Mesendoderm (in vitro differentiated cells): ENCODE measurements at regions not wholly inside any gene's neighbourhood (a gene's known extent, or its start where the extent isn't known, plus 50 kb on each side); places are given as distances from the start of the nearest gene placed in this dataset.
"Not testable (repeated sequence)": the region's sequence is repeated elsewhere in the genome, so short reads cannot be mapped to it uniquely, and the experiment has no call there.

ENCODE experiments used
- DNase-seq: peaks from one replicate; pipeline ENCODE4 v3.0.0; 2013
- H2AK5ac ChIP-seq: 2 replicates; pipeline ENCODE4 v1.6.1; 2013; ENCODE audit warnings: low read length, inconsistent platforms
- H2BK120ac ChIP-seq: 2 replicates; pipeline ENCODE4 v1.6.1; 2013; ENCODE audit warnings: low read depth, mild to moderate bottlenecking, low read length, moderate library complexity, mixed read lengths
- H2BK15ac ChIP-seq: replicated peaks from 2 replicates; pipeline ENCODE4 v1.6.1; 2013; ENCODE audit warnings: low read depth, mild to moderate bottlenecking, moderate library complexity
- H2BK5ac ChIP-seq: 2 replicates; pipeline ENCODE4 v1.6.1; 2013; ENCODE audit warnings: low read length, inconsistent platforms
- H3K18ac ChIP-seq: 2 replicates; pipeline ENCODE4 v1.6.1; 2013; ENCODE audit warnings: mild to moderate bottlenecking, low read length, mixed read lengths
- H3K23ac ChIP-seq: one replicate; pipeline ENCODE4 v1.6.1; 2013; ENCODE audit warnings: low read length
- H3K27ac ChIP-seq: 2 replicates; pipeline ENCODE4 v1.5.1; 2013; ENCODE audit warnings: low read depth, mild to moderate bottlenecking, inconsistent platforms, low read length, moderate library complexity
- H3K27me3 ChIP-seq: 2 replicates; pipeline ENCODE4 v1.6.1; 2013; ENCODE audit warnings: low read length, control low read depth, mild to moderate bottlenecking, inconsistent platforms; ENCODE audit not compliant: insufficient read depth, poor library complexity
- H3K36me3 ChIP-seq: 2 replicates; pipeline ENCODE4 v1.6.1; 2013; ENCODE audit warnings: low read length, inconsistent platforms; ENCODE audit not compliant: control insufficient read depth, insufficient read depth
- H3K4ac ChIP-seq: one replicate; pipeline ENCODE4 v1.6.1; 2013; ENCODE audit warnings: low read depth, mild to moderate bottlenecking, low read length, moderate library complexity
- H3K4me1 ChIP-seq: 2 replicates; pipeline ENCODE4 v1.6.1; 2013; ENCODE audit warnings: low read depth, low read length, inconsistent platforms; ENCODE audit not compliant: control insufficient read depth
- H3K4me2 ChIP-seq: 2 replicates; pipeline ENCODE4 v1.6.1; 2013; ENCODE audit warnings: low read length
- H3K4me3 ChIP-seq: 2 replicates; pipeline ENCODE4 v1.5.1; 2013; ENCODE audit warnings: mild to moderate bottlenecking, low read length
- H3K56ac ChIP-seq: one replicate; pipeline ENCODE4 v1.6.1; 2013; ENCODE audit warnings: low read length
- H3K79me1 ChIP-seq: 2 replicates; pipeline ENCODE4 v1.6.1; 2013; ENCODE audit warnings: low read length, inconsistent platforms
- H3K79me2 ChIP-seq: 2 replicates; pipeline ENCODE4 v1.6.1; 2013; ENCODE audit warnings: mild to moderate bottlenecking, low read length; ENCODE audit not compliant: control insufficient read depth, insufficient read depth
- H3K9ac ChIP-seq: 2 replicates; pipeline ENCODE4 v1.6.1; 2013; ENCODE audit warnings: low read length, inconsistent platforms
- H4K5ac ChIP-seq: one replicate; pipeline ENCODE4 v1.6.1; 2013; ENCODE audit warnings: low read length
- H4K8ac ChIP-seq: one replicate; pipeline ENCODE4 v1.6.1; 2013; ENCODE audit warnings: low read depth, mild to moderate bottlenecking, control low read depth, low read length, moderate library complexity
- WGBS: extraction: QIAGEN DNeasy Blood & Tissue Kit; methylation state at CpG from one replicate; pipeline ENCODE4 v1.1.7; 2013; ENCODE audit warnings: low lambda C conversion rate, missing lambda C conversion rate; ENCODE audit not compliant: insufficient coverage; ENCODE audit errors: extremely low coverage; 5-methylcytosine and 5-hydroxymethylcytosine counted together

GRCh38 chr12:25884920-25885234 is 73.6 kb upstream of the RASSF8 start:
- H3K79me1 ChIP-seq: no peaks in the 10 kb centered on the region
- DNase-seq: no peak
- no peak overlapping the region for H3K4ac ChIP-seq
- no peaks in the 10 kb centered on the region for H3K36me3 ChIP-seq
- peaks cover 10% of the 10 kb centered on the region for H3K4me1 ChIP-seq
- no peak overlapping the region for H4K5ac ChIP-seq
- no peaks in the 10 kb centered on the region for H3K79me2 ChIP-seq
- H2BK15ac ChIP-seq: no peak overlapping the region
- H3K18ac ChIP-seq: no peak overlapping the region
- H3K23ac ChIP-seq: no peak overlapping the region
- no peak overlapping the region for H2BK120ac ChIP-seq
- H3K4me3 ChIP-seq: no peak overlapping the region
- H4K8ac ChIP-seq: no peak overlapping the region
- WGBS: no CpG with 5 or more reads among the region's 9 CpGs
- no peak overlapping the region for H3K27ac ChIP-seq
- peak overlapping the region; percentile 35 for H2AK5ac ChIP-seq
- no peak overlapping the region for H3K9ac ChIP-seq
- H3K4me2 ChIP-seq: no peak overlapping the region
- H2BK5ac ChIP-seq: peak overlapping the region; percentile 14
- H3K27me3 ChIP-seq: no peaks in the 10 kb centered on the region
- no peak overlapping the region for H3K56ac ChIP-seq

- no peak overlapping the region for H2AK5ac ChIP-seq
Observed at GRCh38 chr12:25886396-25886795, 72.1 kb upstream of the RASSF8 start.

GRCh38 chr12:25887367-25887766 is 71.1 kb upstream of the RASSF8 start:
- Histone ChIP-seq H3K4me3 (no peak overlapping the region), H3K36me3 (no peaks in the 10 kb centered on the region), H4K8ac (no peak overlapping the region), H2BK5ac (no peak overlapping the region), H3K27me3 (no peaks in the 10 kb centered on the region), H3K27ac (no peak overlapping the region), H3K79me1 (no peaks in the 10 kb centered on the region), H3K79me2 (no peaks in the 10 kb centered on the region), H2AK5ac (no peak overlapping the region), H3K56ac (no peak overlapping the region), H3K4me1 (peaks cover 10% of the 10 kb centered on the region), H3K23ac (no peak overlapping the region), H2BK15ac (no peak overlapping the region), H3K18ac (no peak overlapping the region), H3K4me2 (no peak overlapping the region), H4K5ac (no peak overlapping the region), H2BK120ac (no peak overlapping the region), H3K4ac (no peak overlapping the region), H3K9ac (no peak overlapping the region)
- DNase-seq: no peak
- WGBS: no CpG with 5 or more reads among the region's 3 CpGs

More at GRCh38 chr12:25886396-25886795, 72.1 kb upstream of the RASSF8 start:
- H3K27me3 ChIP-seq: no peaks in the 10 kb centered on the region
- no peak overlapping the region for H3K18ac ChIP-seq
- H3K23ac ChIP-seq: no peak overlapping the region
- H3K79me2 ChIP-seq: no peaks in the 10 kb centered on the region
- DNase-seq: no peak
- no peak overlapping the region for H2BK5ac ChIP-seq
- no peak overlapping the region for H4K8ac ChIP-seq
- H3K4me1 ChIP-seq: peaks cover 10% of the 10 kb centered on the region
- no peak overlapping the region for H3K56ac ChIP-seq
- H2BK15ac ChIP-seq: no peak overlapping the region
- no peaks in the 10 kb centered on the region for H3K79me1 ChIP-seq
- no peaks in the 10 kb centered on the region for H3K36me3 ChIP-seq
- no peak overlapping the region for H3K4ac ChIP-seq
- H2BK120ac ChIP-seq: no peak overlapping the region
- H3K4me2 ChIP-seq: no peak overlapping the region
- H3K4me3 ChIP-seq: no peak overlapping the region
- H3K27ac ChIP-seq: no peak overlapping the region
- H4K5ac ChIP-seq: no peak overlapping the region
- no peak overlapping the region for H3K9ac ChIP-seq

- H3K56ac ChIP-seq: no peak overlapping the region
- H3K27ac ChIP-seq: no peak overlapping the region
- H3K9ac ChIP-seq: no peak overlapping the region
- H3K79me1 ChIP-seq: no peaks in the 10 kb centered on the region
- no peak overlapping the region for H2BK15ac ChIP-seq
- H3K36me3 ChIP-seq: no peaks in the 10 kb centered on the region
- peaks cover 8% of the 10 kb centered on the region for H3K4me1 ChIP-seq
- WGBS: no CpG with 5 or more reads among the region's 6 CpGs
- no peak overlapping the region for H3K4me2 ChIP-seq
- H4K8ac ChIP-seq: no peak overlapping the region
- H3K23ac ChIP-seq: no peak overlapping the region
- no peak for DNase-seq
- H3K4me3 ChIP-seq: no peak overlapping the region
- H3K79me2 ChIP-seq: no peaks in the 10 kb centered on the region
- H3K18ac ChIP-seq: no peak overlapping the region
- no peaks in the 10 kb centered on the region for H3K27me3 ChIP-seq
- H2AK5ac ChIP-seq: no peak overlapping the region
- H3K4ac ChIP-seq: no peak overlapping the region
- H2BK120ac ChIP-seq: no peak overlapping the region
- no peak overlapping the region for H2BK5ac ChIP-seq
- H4K5ac ChIP-seq: no peak overlapping the region
Observed at GRCh38 chr12:25889185-25889584, 69.3 kb upstream of the RASSF8 start.

- not testable (repeated sequence) for H3K4me3 ChIP-seq, H3K9ac ChIP-seq, H3K27me3 ChIP-seq, H3K4me1 ChIP-seq, H3K4me2 ChIP-seq, H3K79me1 ChIP-seq, H2BK15ac ChIP-seq, H2BK120ac ChIP-seq, H2BK5ac ChIP-seq, H3K4ac ChIP-seq, H3K23ac ChIP-seq, H3K18ac ChIP-seq, H3K27ac ChIP-seq, H4K8ac ChIP-seq, DNase-seq, H3K36me3 ChIP-seq, H3K56ac ChIP-seq, H2AK5ac ChIP-seq, H3K79me2 ChIP-seq, H4K5ac ChIP-seq
- WGBS: no CpG with 5 or more reads among the region's 6 CpGs
Observed at GRCh38 chr12:25891095-25891494, 67.4 kb upstream of the RASSF8 start.

- Histone ChIP-seq H3K27ac (no peak overlapping the region), H2AK5ac (no peak overlapping the region), H3K56ac (no peak overlapping the region), H2BK120ac (no peak overlapping the region), H3K9ac (no peak overlapping the region), H3K4me3 (no peak overlapping the region), H3K36me3 (no peaks in the 10 kb centered on the region), H3K23ac (no peak overlapping the region), H3K4me1 (no peaks in the 10 kb centered on the region), H3K18ac (no peak overlapping the region), H3K4me2 (no peak overlapping the region), H4K5ac (no peak overlapping the region), H4K8ac (no peak overlapping the region), H3K79me1 (no peaks in the 10 kb centered on the region), H3K4ac (no peak overlapping the region), H3K79me2 (no peaks in the 10 kb centered on the region), H2BK5ac (no peak overlapping the region), H3K27me3 (no peaks in the 10 kb centered on the region), H2BK15ac (no peak overlapping the region)
- DNase-seq: no peak
- WGBS: no CpG with 5 or more reads among the region's 3 CpGs
Observed at GRCh38 chr12:25894759-25895158, 63.7 kb upstream of the RASSF8 start.
